NAMALWA (cell line): ENCODE measurements at regions not wholly inside any gene's neighbourhood (a gene's known extent, or its start where the extent isn't known, plus 50 kb on each side); places are given as distances from the start of the nearest gene placed in this dataset.

Experiments
- DNase-seq: peaks from one replicate; pipeline ENCODE4 v3.0.0-alpha.2; 2015; ENCODE audit warnings: low spot score

DNA sequence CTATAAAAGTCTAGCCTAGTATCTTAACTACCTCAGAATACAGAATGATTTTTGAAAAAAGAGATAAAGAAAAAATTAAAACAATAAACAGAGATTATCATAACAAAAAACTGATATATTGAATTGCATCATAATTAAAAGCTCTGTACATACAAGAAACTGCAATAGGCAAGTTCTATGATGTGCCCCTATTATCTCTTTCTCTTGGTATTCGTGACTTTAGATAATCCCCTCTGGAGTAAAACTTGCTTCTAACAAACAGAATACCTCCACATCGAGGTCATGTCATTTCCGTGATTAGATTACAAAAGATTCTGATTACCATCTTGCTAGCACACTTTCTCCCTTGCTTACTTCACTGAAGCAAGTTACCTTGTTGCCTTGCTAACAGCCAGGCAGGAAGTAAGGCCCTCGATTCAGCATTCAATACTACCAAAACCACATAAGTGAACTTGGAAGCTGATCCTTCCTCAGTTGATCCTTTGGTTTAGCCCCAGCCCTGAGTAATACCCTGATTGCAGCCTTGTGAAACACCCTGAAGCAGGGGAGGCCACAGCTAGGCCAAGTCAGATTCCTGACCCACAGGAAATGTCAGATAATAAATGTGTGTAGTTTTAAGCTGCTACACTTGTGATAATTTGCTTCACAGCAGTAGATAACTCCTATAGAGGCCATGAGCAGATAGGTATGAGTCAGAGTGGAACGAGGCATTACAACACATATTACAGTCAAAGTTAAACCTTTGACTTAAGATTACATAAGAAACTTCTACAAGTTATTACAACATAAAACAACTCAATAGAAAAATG is 53.7 kb upstream of the TMX4 start:
- no peak for DNase-seq

- no peak for DNase-seq
Measured at GRCh38 chr20:8074931-8075330, 55.4 kb upstream of the TMX4 start.

DNA sequence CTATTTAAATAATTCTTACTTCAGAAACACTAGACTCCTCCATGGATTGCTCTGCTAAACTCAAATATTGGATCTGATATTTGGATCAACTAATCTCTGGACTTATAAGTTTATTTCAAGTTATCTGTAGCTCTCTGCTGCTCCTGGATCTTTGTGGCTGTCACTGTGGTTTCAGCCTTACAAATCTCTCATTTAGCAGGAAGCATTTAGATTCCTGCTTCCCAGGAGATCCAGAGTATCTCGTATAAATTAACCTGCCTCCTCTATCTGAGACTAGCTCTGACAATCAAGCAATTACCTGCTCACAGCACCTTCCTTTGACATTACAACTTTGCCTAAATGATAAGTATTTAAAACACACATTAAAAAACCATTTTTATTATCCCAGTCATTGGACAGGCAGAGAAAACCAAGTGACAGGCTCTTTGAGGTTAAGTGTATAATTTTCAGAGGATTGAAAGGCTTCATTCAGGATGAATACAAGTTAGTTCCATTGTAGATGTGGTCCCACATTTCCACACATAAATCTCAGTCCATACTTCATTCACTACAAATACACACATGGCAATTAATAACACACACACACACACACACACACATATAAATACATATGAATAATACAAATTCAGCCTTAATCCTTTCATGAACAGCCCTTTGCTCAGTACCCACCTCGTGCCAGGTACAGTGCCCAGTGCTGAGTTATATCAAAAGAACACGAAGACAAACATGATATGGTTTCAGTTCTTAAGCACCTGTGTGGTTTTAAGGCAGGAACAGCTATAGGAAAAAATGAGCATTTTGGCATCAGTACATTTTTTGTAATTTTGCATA is 55.5 kb upstream of the PLCB1 start:
- no peak for DNase-seq

DNA sequence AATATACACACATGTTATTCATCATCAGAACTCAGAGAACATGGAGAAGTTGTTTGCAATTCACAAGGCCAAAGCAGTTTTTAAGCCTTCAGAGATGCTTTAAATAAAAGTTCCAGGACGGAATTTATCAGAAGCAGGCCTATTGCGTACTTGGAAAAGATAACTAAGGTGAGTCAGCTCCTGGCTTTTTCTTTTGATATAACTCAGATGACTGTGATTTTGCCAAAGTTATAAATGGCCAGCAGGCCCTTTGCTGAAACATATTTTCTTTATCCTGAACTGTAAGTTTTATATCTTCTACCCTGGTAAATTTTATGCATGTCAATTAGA is 55.0 kb upstream of the PLCB1 start:
- DNase-seq, result no peak

DNA sequence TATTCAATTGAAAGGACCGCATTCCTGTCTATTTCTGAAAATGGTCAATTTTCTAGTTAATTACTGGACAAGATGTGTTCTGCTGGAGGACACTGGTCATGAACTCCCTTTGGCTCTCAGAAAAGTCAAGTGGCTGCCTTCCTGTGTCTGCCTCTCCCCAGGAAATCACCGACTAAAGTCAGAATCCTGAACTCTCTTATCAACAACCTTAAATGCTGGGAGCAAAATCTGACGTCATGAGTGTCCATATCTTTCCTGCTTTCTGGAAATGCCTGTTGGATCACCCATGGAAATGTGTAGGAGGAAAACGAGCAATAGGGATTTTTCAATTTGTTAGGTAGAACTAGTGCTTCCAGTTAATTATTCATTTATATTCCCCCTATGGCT is 53.5 kb upstream of the PLCB1 start:
- no peak for DNase-seq

GRCh38 chr20:8079976-8080375 is 52.1 kb upstream of the PLCB1 start:
- no peak for DNase-seq

DNA sequence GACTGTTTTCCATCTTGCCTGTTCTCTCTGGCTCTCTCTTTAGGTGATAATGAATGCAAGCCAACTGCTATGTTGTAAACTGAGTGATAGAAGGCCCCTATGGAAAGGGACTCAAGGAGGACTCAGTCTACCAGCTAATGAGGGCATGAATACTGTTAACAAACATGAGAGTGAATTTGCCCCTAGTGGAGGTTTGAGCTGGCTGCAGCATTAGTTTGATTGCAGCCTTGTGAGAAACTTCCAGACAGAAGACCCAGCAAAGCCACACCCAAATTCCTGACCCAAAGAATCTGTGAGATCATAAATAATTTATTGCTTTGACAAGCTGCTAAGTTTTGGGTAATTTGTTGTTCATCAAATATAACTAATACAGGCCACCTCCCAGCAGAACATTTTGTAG is 50.0 kb upstream of the PLCB1 start:
- peak; percentile 22 for DNase-seq
